Neural cell (in vitro differentiated cells): ENCODE measurements at regions not wholly inside any gene's neighbourhood (a gene's known extent, or its start where the extent isn't known, plus 50 kb on each side); places are given as distances from the start of the nearest gene placed in this dataset.
A peak's percentile ranks its signal among the peaks of the same experiment; 100 is the strongest.

Experiments
- H2AFZ ChIP-seq: fragments of 200-600, 300-800 bp; sonication (generic), shearing (Covaris generic); 2 replicates; pipeline ENCODE4 v1.6.0; 2014; ENCODE audit warnings: low read depth, mild to moderate bottlenecking, antibody characterized with exemption, low read length, moderate library complexity
- H3F3A ChIP-seq: fragments of 200-600 bp; shearing (Covaris generic); 2 replicates; pipeline ENCODE4 v1.6.1; 2016; ENCODE audit warnings: mild to moderate bottlenecking, moderate library complexity, mixed read lengths, antibody characterized with exemption, low read length; ENCODE audit not compliant: insufficient read depth, poor library complexity, severe bottlenecking
- H3K27ac ChIP-seq: fragments of 200-600, 300-800 bp; sonication (generic), shearing (Covaris generic); 2 replicates; pipeline ENCODE4 v1.5.1; 2014; ENCODE audit warnings: mild to moderate bottlenecking, low read length, moderate library complexity
- H3K27me3 ChIP-seq: fragments of 300-800, 200-600 bp; sonication (generic), shearing (Covaris generic); 2 replicates; pipeline ENCODE4 v1.6.0; 2014; ENCODE audit warnings: mild to moderate bottlenecking, low read depth, low read length, moderate library complexity; ENCODE audit not compliant: insufficient read depth
- H3K36me3 ChIP-seq: fragments of 300-800, 200-600 bp; sonication (generic), shearing (Covaris generic); 2 replicates; pipeline ENCODE4 v1.5.1; 2014; ENCODE audit warnings: mild to moderate bottlenecking, antibody characterized with exemption, low read length, moderate library complexity; ENCODE audit not compliant: insufficient read depth
- H3K4me2 ChIP-seq: fragments of 300-800, 200-600 bp; sonication (generic), shearing (Covaris generic); 2 replicates; pipeline ENCODE4 v1.6.0; 2014; ENCODE audit warnings: mild to moderate bottlenecking, low read length
- H3K4me3 ChIP-seq: fragments of 300-800, 200-600 bp; sonication (generic), shearing (Covaris generic); 2 replicates; pipeline ENCODE4 v1.5.1; 2014; ENCODE audit warnings: mild to moderate bottlenecking, low read length, moderate library complexity
- H3K79me2 ChIP-seq: fragments of 200-600 bp; shearing (Covaris generic); replicated peaks from 2 replicates; pipeline ENCODE4 v1.6.0; 2014; ENCODE audit warnings: mild to moderate bottlenecking, low read length, moderate library complexity; ENCODE audit not compliant: insufficient read depth
- H3K9ac ChIP-seq: fragments of 300-800, 200-600 bp; sonication (generic), shearing (Covaris generic); 2 replicates; pipeline ENCODE4 v1.6.1; 2016; ENCODE audit warnings: mild to moderate bottlenecking, low read length, mixed read lengths
- H3K9me2 ChIP-seq: fragments of 200-600 bp; shearing (Covaris generic); 2 replicates; pipeline ENCODE4 v1.6.1; 2016; ENCODE audit warnings: mild to moderate bottlenecking, low read length, mixed read lengths; ENCODE audit not compliant: insufficient read depth
- H3K9me3 ChIP-seq: fragments of 200-600, 300-800 bp; sonication (generic), shearing (Covaris generic); 2 replicates; pipeline ENCODE4 v1.6.1; 2016; ENCODE audit warnings: mild to moderate bottlenecking, mixed run types, low read length, moderate library complexity, mixed read lengths
- H4K20me1 ChIP-seq: fragments of 200-600 bp; shearing (Covaris generic); 2 replicates; pipeline ENCODE4 v1.6.1; 2016; ENCODE audit warnings: mild to moderate bottlenecking, mixed run types; ENCODE audit not compliant: insufficient read depth
- CTCF ChIP-seq: fragments of 450-650 bp; IDR thresholded peaks from 2 replicates; pipeline ENCODE4 v1.5.1; 2014; ENCODE audit warnings: antibody characterized with exemption, mild to moderate bottlenecking, moderate library complexity; ENCODE audit not compliant: poor library complexity, severe bottlenecking
- EP300 ChIP-seq: fragments of 450-650 bp; conservative IDR thresholded peaks from 2 replicates; pipeline ENCODE4 v1.6.1; 2014; ENCODE audit warnings: antibody characterized with exemption, mild to moderate bottlenecking, moderate library complexity; ENCODE audit not compliant: poor library complexity, severe bottlenecking
- EZH2 ChIP-seq: fragments of 200-600, 300-800 bp; shearing (Covaris generic), sonication (generic); IDR thresholded peaks from 2 replicates; pipeline ENCODE4 v1.6.1; 2014; ENCODE audit warnings: antibody characterized with exemption, low read length, borderline replicate concordance, mild to moderate bottlenecking; ENCODE audit not compliant: insufficient read depth, poor library complexity, severe bottlenecking
- MXI1 ChIP-seq: fragments of 450-650 bp; conservative IDR thresholded peaks from 2 replicates; pipeline ENCODE4 v1.6.1; 2014; ENCODE audit warnings: antibody characterized with exemption, mild to moderate bottlenecking; ENCODE audit not compliant: poor library complexity, severe bottlenecking
- POLR2AphosphoS5 ChIP-seq: IDR thresholded peaks from 2 replicates; pipeline ENCODE4 v1.6.1; 2012
- RAD21 ChIP-seq: fragments of 450-650 bp; conservative IDR thresholded peaks from 2 replicates; pipeline ENCODE4 v1.6.1; 2014; ENCODE audit warnings: antibody characterized with exemption, mild to moderate bottlenecking, moderate library complexity
- REST ChIP-seq: IDR thresholded peaks from 2 replicates; pipeline ENCODE4 v1.6.1; 2012; ENCODE audit warnings: borderline replicate concordance
- SMC3 ChIP-seq: fragments of 450-650 bp; conservative IDR thresholded peaks from 2 replicates; pipeline ENCODE4 v1.6.1; 2014; ENCODE audit warnings: antibody characterized with exemption, mild to moderate bottlenecking, moderate library complexity; ENCODE audit not compliant: poor library complexity
- TAF1 ChIP-seq: IDR thresholded peaks from 2 replicates; pipeline ENCODE4 v1.6.1; 2012; ENCODE audit warnings: low read depth

GRCh38 chr7:126157391-126157790 lies 1095.3 kb downstream of the GRM8 start:
- TF ChIP-seq REST (no peak), EP300 (no peak), EZH2 (no peak), RAD21 (no peak), POLR2AphosphoS5 (no peak)
- Histone ChIP-seq H3K79me2 (no peaks in the 10 kb centered on the region), H3K9ac (no peak overlapping the region), H3K9me3 (no peaks in the 10 kb centered on the region), H2AFZ (no peak overlapping the region), H3F3A (no peaks in the 10 kb centered on the region), H3K4me3 (no peak overlapping the region), H4K20me1 (no peaks in the 10 kb centered on the region), H3K27ac (no peak overlapping the region), H3K4me2 (no peak overlapping the region), H3K36me3 (no peaks in the 10 kb centered on the region), H3K27me3 (no peaks in the 10 kb centered on the region), H3K9me2 (no peaks in the 10 kb centered on the region)

- H3K27ac ChIP-seq, result peak overlapping the region; percentile 26
- H3F3A ChIP-seq, result no peaks in the 10 kb centered on the region
- H3K27me3 ChIP-seq, result no peaks in the 10 kb centered on the region
- H4K20me1 ChIP-seq, result no peaks in the 10 kb centered on the region
- H3K9ac ChIP-seq, result no peak overlapping the region
- no peaks in the 10 kb centered on the region for H3K9me3 ChIP-seq
- H3K9me2 ChIP-seq, result no peaks in the 10 kb centered on the region
- H3K79me2 ChIP-seq, result no peaks in the 10 kb centered on the region
- H3K4me2 ChIP-seq, result peak overlapping the region; percentile 12
- H3K4me3 ChIP-seq, result peak overlapping the region; percentile 13
- TF ChIP-seq CTCF (no peak), EZH2 (no peak), REST (no peak), TAF1 (no peak), SMC3 (no peak), MXI1 (no peak), RAD21 (no peak), POLR2AphosphoS5 (no peak), EP300 (no peak)
- no peaks in the 10 kb centered on the region for H3K36me3 ChIP-seq
- no peak overlapping the region for H2AFZ ChIP-seq
Observed at GRCh38 chr7:126150278-126150958, 1102.3 kb downstream of the GRM8 start.
